ENCODE measurements at regions not wholly inside any gene's neighbourhood (a gene's known extent, or its start where the extent isn't known, plus 50 kb on each side); places are given as distances from the start of the nearest gene placed in this dataset.
"Not testable (repeated sequence)": the region's sequence is repeated elsewhere in the genome, so short reads cannot be mapped to it uniquely, and the experiment has no call there.

GRCh38 chr13:86848716-86849115 lies 822.5 kb upstream of the SLITRK5 start:
- no peak for DNase-seq (ENCODE audit: low read depth in 2 of 2)

GRCh38 chr13:86856991-86857390 lies 814.2 kb upstream of the SLITRK5 start:
- DNase-seq (ENCODE audit: low read depth in 2 of 2): no peak

- no peak for DNase-seq (ENCODE audit: low read depth in 2 of 2)
Observed at GRCh38 chr13:86858216-86858615, 813.0 kb upstream of the SLITRK5 start.

- no peak for DNase-seq (ENCODE audit: low read depth in 2 of 2)
Observed at GRCh38 chr13:86862137-86862536, 809.0 kb upstream of the SLITRK5 start.

- no peak for DNase-seq (ENCODE audit: low read depth in 2 of 2)
Observed at GRCh38 chr13:86864376-86864775, 806.8 kb upstream of the SLITRK5 start.

GRCh38 chr13:86870444-86870843 lies 800.7 kb upstream of the SLITRK5 start:
- peak; percentile 3 to 5 for DNase-seq (ENCODE audit: low read depth in 2 of 2)

- no peak for DNase-seq (ENCODE audit: low read depth in 2 of 2)
Observed at GRCh38 chr13:86877441-86877840, 793.7 kb upstream of the SLITRK5 start.

GRCh38 chr13:86878781-86879180 lies 792.4 kb upstream of the SLITRK5 start:
- DNase-seq (ENCODE audit: low read depth in 2 of 2): no peak

- no peak for DNase-seq (ENCODE audit: low read depth in 2 of 2)
Observed at GRCh38 chr13:86881390-86881789, 789.8 kb upstream of the SLITRK5 start.

GRCh38 chr13:86882107-86882506 lies 789.1 kb upstream of the SLITRK5 start:
- DNase-seq (ENCODE audit: low read depth in 2 of 2): no peak

GRCh38 chr13:86882835-86883234 lies 788.3 kb upstream of the SLITRK5 start:
- DNase-seq (ENCODE audit: low read depth in 2 of 2): no peak

GRCh38 chr13:86892330-86892729 lies 778.8 kb upstream of the SLITRK5 start:
- DNase-seq (ENCODE audit: low read depth in 2 of 2): no peak

GRCh38 chr13:86900906-86901305 lies 770.3 kb upstream of the SLITRK5 start:
- no peak for DNase-seq (ENCODE audit: low read depth in 2 of 2)

- no peak for DNase-seq (ENCODE audit: low read depth in 2 of 2)
Observed at GRCh38 chr13:86906127-86906874, 764.9 kb upstream of the SLITRK5 start.

- no peak for DNase-seq (ENCODE audit: low read depth in 2 of 2)
Observed at GRCh38 chr13:86907156-86907555, 764.0 kb upstream of the SLITRK5 start.

- DNase-seq (ENCODE audit: low read depth in 2 of 2): no peak
Observed at GRCh38 chr13:86909318-86909717, 761.9 kb upstream of the SLITRK5 start.

- DNase-seq (ENCODE audit: low read depth in 2 of 2): no peak
Observed at GRCh38 chr13:86914757-86915156, 756.4 kb upstream of the SLITRK5 start.

GRCh38 chr13:86917438-86917837 lies 753.7 kb upstream of the SLITRK5 start:
- not testable (repeated sequence) for DNase-seq (ENCODE audit: low read depth in 2 of 2)

GRCh38 chr13:86918682-86919081 lies 752.5 kb upstream of the SLITRK5 start:
- no peak for DNase-seq (ENCODE audit: low read depth in 2 of 2)

GRCh38 chr13:86920961-86921360 lies 750.2 kb upstream of the SLITRK5 start:
- no peak for DNase-seq (ENCODE audit: low read depth in 2 of 2)

GRCh38 chr13:86922936-86923335 lies 748.2 kb upstream of the SLITRK5 start:
- DNase-seq (ENCODE audit: low read depth in 2 of 2): no peak

GRCh38 chr13:86926916-86927315 lies 744.3 kb upstream of the SLITRK5 start:
- not testable (repeated sequence) for DNase-seq (ENCODE audit: low read depth in 2 of 2)

GRCh38 chr13:86932776-86933334 lies 738.3 kb upstream of the SLITRK5 start:
- DNase-seq (ENCODE audit: low read depth in 2 of 2): no peak

Data from lung microvascular endothelial cell (primary cell).